ENCODE measurements at regions not wholly inside any gene's neighbourhood (a gene's known extent, or its start where the extent isn't known, plus 50 kb on each side); places are given as distances from the start of the nearest gene placed in this dataset.

DNA sequence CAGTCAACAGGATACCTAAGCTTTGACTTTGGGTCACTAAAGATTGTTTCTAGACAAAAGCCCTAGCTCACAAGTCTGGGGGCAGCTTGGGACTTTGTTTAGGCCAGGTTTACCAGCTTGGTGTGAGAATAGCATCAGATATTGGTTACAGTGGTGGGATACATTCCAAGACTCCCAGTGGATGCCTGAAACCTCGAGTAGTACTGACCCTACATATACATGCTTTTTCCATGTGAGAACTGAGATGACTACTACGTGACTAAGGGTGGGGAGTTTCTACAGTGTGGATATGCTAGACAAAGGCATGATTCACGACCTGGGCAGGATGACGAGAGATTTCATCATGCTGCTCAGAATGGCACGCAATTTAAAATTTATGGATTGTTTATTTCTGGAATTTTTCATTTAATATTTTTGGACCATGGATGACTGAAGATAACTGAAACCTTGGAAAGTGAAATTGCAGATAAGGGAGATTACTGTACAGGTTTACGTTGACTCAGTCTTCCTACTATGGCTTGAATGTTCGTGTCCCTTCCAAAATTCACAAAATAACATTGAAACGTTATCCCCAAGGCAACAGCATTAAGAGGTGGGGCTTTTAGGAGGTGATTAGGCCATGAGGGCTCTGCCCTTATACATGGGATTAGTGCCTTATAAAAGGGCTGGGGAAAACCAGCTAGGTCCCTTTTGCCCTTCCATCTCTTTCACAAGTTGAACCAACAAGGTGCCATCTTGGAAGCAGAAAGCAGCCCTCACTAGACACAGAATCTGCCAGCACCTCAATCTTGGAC, 50.2 kb upstream of the CTAGE1 start:
- H3K4me1 ChIP-seq = no peaks in the 10 kb centered on the region; the same call in 1 of the 2 replicates
- in situ Hi-C loops (cut with MboI; ENCODE audit: low sequenced_read_pairs) = no loop called here
- DNase-seq (ENCODE audit: low spot score in 2 of 2) = no peak

DNA sequence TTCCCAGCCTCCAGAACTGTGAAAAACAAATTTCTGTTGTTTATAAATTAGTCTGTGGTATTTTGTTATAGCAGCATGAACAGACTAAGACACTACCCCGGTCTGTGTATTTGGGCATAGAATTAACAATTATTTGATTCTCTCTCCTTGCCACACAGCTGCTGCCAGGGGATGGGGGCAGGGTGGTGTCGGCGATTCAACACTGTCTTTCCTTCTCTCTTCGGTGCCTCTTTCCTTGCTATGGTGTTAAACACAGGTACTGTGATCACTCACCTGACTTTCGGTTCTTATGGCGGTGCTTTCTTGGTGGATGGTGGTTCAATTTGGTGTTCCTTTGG, 50.8 kb upstream of the CTAGE1 start:
- DNase-seq (ENCODE audit: low spot score in 2 of 2) = no peak
- Histone ChIP-seq H3K4me3 (no peak overlapping the region), H3K36me3 (replicated peaks) (no peaks in the 10 kb centered on the region), H3K4me1 (no peaks in the 10 kb centered on the region; the same call in 1 of the 2 replicates), H3K27me3 (ENCODE audit: low read depth) (no peaks in the 10 kb centered on the region), H3K9me3 (no peaks in the 10 kb centered on the region; the same call in 1 of the 2 replicates)
- in situ Hi-C loops (cut with MboI; ENCODE audit: low sequenced_read_pairs) = no loop called here

More for the DNA sequence above, 50.2 kb upstream of the CTAGE1 start:
- Histone ChIP-seq H3K9me3 (no peaks in the 10 kb centered on the region; the same call in 1 of the 2 replicates), H3K36me3 (replicated peaks) (no peaks in the 10 kb centered on the region), H3K27me3 (ENCODE audit: low read depth) (no peaks in the 10 kb centered on the region), H3K4me3 (no peak overlapping the region)

DNA sequence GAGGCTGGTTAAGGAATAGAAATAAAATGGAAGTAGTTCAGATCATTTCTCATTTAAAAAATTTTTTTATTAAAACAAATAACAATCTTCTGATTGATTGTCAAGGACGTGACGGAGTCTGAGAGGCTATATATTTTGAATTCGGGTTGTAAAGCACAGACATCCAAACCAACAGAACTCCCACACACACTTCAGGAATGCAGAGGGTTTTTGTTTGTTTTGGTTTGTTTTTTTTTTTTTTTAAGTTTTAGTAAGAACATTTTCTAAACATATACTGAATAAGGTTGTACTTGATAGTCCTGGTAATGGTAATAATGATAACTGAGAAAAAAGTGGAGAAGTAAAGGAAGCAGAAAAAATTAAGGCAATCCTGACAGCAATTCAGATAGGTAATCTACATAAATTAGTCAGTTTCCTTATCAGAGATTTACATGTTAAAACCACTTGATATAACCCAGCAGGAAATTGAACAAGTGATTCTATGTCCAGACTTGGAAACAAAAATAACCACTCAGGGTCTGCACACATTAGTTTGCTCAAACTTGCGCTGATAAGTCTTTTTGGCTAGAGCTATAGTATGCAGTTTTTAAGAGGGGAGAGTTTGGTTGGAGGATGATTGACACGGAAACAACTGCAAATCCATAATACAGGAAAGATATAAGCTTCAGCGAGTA, 51.5 kb upstream of the CTAGE1 start:
- no peaks in the 10 kb centered on the region; the same call in 1 of the 2 replicates for H3K4me1 ChIP-seq
- in situ Hi-C loops (cut with MboI; ENCODE audit: low sequenced_read_pairs) = no loop called here
- H3K9me3 ChIP-seq = no peaks in the 10 kb centered on the region; the same call in 1 of the 2 replicates
- H3K36me3 ChIP-seq (replicated peaks) = no peaks in the 10 kb centered on the region
- no peak overlapping the region for H3K4me3 ChIP-seq
- no peaks in the 10 kb centered on the region for H3K27me3 ChIP-seq (ENCODE audit: low read depth)
- no peak for DNase-seq (ENCODE audit: low spot score in 2 of 2)

DNA sequence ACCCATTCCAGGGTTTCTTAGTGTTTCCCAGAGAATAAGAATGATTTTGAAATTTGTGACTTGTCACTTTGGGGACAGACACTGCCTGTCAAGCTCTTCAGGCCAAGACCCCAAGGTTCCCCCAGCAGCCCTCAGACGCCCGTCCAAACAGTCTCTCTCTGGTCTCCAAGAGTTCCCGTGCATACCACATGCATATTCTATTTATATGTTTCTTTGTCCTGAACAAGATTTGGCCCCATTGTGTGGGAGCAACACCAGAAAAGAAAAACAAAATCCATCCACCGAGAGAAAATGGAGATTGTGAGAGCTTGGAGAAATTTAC, 52.2 kb upstream of the CTAGE1 start:
- no peaks in the 10 kb centered on the region; the same call in 1 of the 2 replicates for H3K4me1 ChIP-seq
- H3K4me3 ChIP-seq = no peak overlapping the region
- no peaks in the 10 kb centered on the region for H3K36me3 ChIP-seq (replicated peaks)
- DNase-seq (ENCODE audit: low spot score in 2 of 2) = no peak
- H3K27me3 ChIP-seq (ENCODE audit: low read depth) = no peaks in the 10 kb centered on the region
- in situ Hi-C loops (cut with MboI; ENCODE audit: low sequenced_read_pairs) = no loop called here
- H3K9me3 ChIP-seq = no peaks in the 10 kb centered on the region; the same call in 1 of the 2 replicates

DNA sequence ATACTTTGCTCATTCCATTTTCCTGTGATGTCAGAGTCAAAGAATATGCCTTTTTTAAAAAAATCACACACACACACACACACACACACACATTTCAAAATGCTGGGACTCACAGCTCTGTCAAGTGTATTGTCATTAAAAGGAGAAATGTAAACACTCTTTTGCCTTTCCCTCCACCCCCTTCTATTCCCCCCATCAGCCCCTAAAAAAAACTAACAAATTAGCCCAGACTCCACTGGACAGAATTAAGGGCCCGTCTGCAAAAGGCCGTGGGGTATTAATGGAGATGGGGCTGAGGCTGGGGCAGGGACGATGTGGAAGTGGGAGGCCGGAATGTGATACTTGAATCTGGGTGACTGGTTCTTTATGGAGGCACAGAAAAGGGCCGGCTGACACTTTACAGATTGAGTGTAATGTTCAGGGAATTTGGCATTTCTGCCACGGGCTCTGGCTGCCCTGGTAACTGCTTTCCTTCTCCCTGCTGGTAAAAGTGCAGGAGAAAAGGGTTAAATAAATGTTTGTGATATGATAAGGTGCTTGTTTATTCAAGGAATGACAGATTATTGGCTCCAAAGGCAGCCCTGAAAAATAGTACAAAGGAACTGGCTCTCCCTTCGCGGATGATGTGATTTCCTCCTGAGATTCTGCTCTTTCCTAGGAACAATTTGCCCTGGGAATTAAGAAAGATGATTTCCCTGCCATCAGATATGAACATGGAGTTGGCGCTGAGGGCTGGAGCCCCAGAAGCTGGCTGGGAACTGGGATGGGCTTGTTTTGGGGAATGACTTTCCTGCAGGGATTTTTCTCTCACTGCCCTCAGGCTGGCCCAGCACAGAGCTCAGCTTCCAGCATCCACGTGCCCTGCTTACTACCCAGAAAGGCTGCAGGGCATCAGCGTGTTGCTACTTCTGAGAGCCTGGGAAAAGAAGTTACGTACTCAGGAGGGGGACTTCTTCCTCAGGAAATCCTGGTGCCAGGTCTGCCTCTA, 52.8 kb upstream of the CTAGE1 start:
- DNase-seq (ENCODE audit: low spot score in 2 of 2) = no peak

DNA sequence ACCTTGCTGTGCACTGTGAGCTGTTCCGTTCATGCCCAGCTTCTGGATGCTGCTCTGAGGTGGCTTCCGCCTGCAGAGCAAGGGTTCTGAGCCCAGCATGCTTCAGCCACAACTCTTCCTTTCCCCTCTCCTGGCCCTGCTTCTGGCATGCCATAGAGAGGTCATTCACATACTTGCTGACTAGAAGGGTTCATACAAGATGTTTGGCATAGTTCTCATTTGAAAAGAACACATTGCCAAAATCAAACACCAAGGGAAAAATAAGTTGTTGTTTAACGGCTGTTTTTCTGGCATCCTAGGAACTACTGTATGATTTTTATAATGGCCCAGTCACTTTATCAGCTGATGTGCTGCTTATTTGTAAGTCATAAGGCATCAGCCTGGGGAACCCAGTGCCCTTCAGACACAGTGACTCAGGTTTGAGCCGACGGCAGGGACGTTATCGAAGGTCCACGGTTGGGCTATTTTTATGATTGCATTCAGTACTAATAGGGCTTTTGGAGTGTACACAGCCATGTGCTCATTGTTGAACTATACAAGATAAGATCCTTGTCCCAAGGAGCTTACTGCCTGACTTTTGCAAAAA, 53.9 kb upstream of the CTAGE1 start:
- in situ Hi-C loops (cut with MboI; ENCODE audit: low sequenced_read_pairs) = no loop called here
- Histone ChIP-seq H3K27me3 (ENCODE audit: low read depth) (no peaks in the 10 kb centered on the region), H3K4me1 (no peaks in the 10 kb centered on the region; the same call in 1 of the 2 replicates), H3K36me3 (replicated peaks) (no peaks in the 10 kb centered on the region), H3K4me3 (no peak overlapping the region), H3K9me3 (no peaks in the 10 kb centered on the region; the same call in 1 of the 2 replicates)
- DNase-seq (ENCODE audit: low spot score in 2 of 2) = no peak

More for the DNA sequence above, 52.8 kb upstream of the CTAGE1 start:
- H3K4me1 ChIP-seq = no peaks in the 10 kb centered on the region; the same call in 1 of the 2 replicates
- H3K9me3 ChIP-seq = no peaks in the 10 kb centered on the region; the same call in 1 of the 2 replicates
- in situ Hi-C loops (cut with MboI; ENCODE audit: low sequenced_read_pairs) = no loop called here
- no peaks in the 10 kb centered on the region for H3K36me3 ChIP-seq (replicated peaks)
- no peaks in the 10 kb centered on the region for H3K27me3 ChIP-seq (ENCODE audit: low read depth)
- H3K4me3 ChIP-seq = no peak overlapping the region

DNA sequence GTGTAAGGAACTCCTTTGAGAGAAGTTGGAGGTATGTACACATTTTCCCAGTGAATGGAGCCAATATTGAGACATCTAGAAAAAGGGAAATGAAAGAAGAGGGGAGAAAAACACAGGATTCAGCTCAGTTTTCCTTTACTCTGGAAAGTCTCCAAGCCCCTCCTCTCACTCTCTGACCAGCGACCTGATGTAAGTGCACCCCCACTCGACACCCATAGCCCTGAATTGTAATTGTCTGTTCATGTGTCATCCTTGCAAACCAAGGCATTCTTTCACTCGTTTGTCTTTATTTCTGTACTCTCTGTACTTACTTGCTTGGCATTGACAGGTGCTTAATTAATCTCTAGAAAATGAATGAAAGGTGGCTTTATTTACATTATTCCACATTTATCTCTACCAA, 55.7 kb upstream of the CTAGE1 start:
- H3K4me3 ChIP-seq = no peak overlapping the region
- H3K36me3 ChIP-seq (replicated peaks) = no peaks in the 10 kb centered on the region
- H3K9me3 ChIP-seq = no peaks in the 10 kb centered on the region
- H3K27me3 ChIP-seq (ENCODE audit: low read depth) = no peaks in the 10 kb centered on the region
- in situ Hi-C loops (cut with MboI; ENCODE audit: low sequenced_read_pairs) = no loop called here
- no peaks in the 10 kb centered on the region; the same call in 1 of the 2 replicates for H3K4me1 ChIP-seq
- no peak for DNase-seq (ENCODE audit: low spot score in 2 of 2)

DNA sequence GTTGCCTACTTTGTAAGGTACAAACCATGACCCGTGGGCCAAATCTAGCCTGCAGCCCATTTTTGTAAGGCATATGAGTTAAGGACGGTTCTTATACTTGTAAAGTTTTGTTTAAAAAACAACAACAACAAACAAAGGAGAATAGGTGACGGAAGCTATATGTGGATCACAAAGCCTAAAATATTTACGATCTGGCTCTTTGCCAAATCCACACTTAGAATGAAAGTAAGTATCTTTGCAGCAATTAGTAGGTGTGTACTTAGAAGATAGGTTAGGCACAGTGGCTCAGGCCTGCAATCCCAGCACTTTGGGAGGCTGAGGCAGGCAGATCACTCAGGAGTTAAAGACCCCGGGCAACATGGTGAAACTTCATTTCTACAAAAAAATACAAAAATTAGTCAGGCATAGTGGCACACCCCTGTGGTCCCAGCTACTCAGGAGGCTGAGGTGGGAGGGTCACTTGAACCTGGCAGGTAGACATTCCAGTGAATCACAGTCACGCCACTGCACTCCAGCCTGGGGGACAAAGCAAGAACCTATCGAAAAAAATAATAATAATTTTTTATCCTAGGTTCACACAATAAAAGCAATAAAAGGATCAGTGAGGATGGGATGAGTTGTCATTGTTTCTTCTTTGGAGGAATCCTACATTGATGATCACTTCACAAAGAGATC, 57.8 kb upstream of the CTAGE1 start:
- DNase-seq (ENCODE audit: low spot score in 2 of 2) = no peak
- Histone ChIP-seq H3K9me3 (no peaks in the 10 kb centered on the region), H3K4me3 (no peak overlapping the region), H3K36me3 (replicated peaks) (no peaks in the 10 kb centered on the region), H3K27me3 (ENCODE audit: low read depth) (no peaks in the 10 kb centered on the region), H3K4me1 (no peaks in the 10 kb centered on the region)
- in situ Hi-C loops (cut with MboI; ENCODE audit: low sequenced_read_pairs) = no loop called here

DNA sequence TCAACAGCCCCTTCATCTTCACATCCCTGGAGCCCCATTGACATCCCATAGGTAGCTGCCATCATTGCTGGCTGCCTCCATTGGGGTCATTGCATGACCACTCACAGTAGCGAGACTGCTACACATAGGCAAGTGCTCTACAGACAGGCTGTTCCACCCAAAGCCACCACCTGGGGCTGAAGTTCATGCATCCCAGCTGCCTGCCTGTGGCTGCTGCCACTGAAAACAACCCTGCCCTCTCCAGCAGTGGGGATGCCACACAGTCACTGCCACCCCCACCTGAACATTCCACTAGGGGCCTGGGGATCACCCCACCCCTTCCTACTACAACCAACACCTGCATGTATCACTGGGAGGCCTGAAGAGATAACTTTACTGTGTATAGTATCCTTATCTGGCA, 59.5 kb upstream of the CTAGE1 start:
- in situ Hi-C loops (cut with MboI; ENCODE audit: low sequenced_read_pairs) = no loop called here
- Histone ChIP-seq H3K36me3 (replicated peaks) (no peaks in the 10 kb centered on the region), H3K27me3 (ENCODE audit: low read depth) (no peaks in the 10 kb centered on the region), H3K4me3 (no peak overlapping the region), H3K9me3 (no peaks in the 10 kb centered on the region), H3K4me1 (no peaks in the 10 kb centered on the region)
- DNase-seq (ENCODE audit: low spot score in 2 of 2) = no peak

DNA sequence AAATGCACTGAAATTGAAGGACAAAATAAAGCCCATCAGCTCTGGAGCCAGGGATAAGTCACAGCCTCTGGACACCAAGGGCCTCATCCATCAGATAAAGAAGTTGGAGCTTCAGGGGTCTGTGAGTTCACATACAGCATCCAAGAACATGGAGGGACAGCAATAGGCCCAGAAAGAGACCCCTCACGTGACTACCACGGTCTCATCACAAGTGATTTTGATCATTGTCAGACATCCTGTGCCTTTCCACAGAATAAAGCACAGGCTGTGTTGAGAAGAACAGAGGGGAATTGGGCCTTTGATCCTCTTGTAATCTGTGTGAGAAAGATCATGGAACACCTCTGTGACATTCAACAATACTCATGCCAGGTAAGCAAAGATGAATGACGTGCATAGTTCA, 65.2 kb upstream of the CTAGE1 start:
- Histone ChIP-seq H3K4me1 (no peaks in the 10 kb centered on the region), H3K27me3 (ENCODE audit: low read depth) (no peaks in the 10 kb centered on the region), H3K4me3 (no peak overlapping the region), H3K9me3 (no peaks in the 10 kb centered on the region), H3K36me3 (replicated peaks) (no peaks in the 10 kb centered on the region)
- no peak for DNase-seq (ENCODE audit: low spot score in 2 of 2)
- in situ Hi-C loops (cut with MboI; ENCODE audit: low sequenced_read_pairs) = no loop called here

DNA sequence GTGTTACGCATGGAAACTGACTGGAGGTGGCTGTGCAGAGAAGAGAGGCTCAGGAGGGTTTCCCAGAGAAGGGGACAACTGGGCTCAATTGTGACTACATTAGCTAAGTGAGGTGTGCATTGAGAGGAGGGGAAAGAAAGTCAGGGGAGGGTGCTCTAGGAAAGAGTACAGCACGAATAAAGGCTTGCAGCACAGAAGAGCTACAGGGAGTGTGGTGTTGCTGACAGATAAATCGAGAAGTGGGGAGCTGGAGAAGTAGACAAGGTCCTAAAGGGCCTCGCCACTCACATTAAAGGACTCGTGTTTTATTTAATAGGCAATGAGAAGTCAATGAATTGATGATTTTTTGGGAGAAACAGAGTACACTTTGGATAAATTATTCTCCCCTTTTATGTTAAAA, 65.7 kb upstream of the CTAGE1 start:
- DNase-seq (ENCODE audit: low spot score in 2 of 2) = no peak
- H3K36me3 ChIP-seq (replicated peaks) = no peaks in the 10 kb centered on the region
- H3K9me3 ChIP-seq = no peaks in the 10 kb centered on the region
- H3K27me3 ChIP-seq (ENCODE audit: low read depth) = no peaks in the 10 kb centered on the region
- no peak overlapping the region for H3K4me3 ChIP-seq
- H3K4me1 ChIP-seq = no peaks in the 10 kb centered on the region
- in situ Hi-C loops (cut with MboI; ENCODE audit: low sequenced_read_pairs) = no loop called here

DNA sequence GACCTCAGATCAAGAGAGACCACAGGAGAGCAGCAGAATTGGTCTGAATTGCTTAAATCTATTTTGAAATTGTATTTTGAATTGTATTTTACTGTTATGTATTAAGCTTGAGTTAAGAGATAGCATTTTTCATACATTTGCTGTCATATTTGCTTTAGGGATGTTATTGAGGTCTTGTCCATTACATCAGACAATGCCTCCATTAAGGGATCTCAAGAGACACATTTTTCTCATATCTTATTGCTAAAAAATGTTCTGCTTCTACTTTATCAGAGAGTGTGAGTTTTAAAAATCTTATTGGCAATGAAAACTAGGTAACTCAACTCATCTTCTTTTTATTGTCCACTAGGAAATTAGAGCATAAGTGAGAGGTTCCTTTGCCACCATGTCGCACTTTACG, 66.8 kb upstream of the CTAGE1 start:
- in situ Hi-C loops (cut with MboI; ENCODE audit: low sequenced_read_pairs) = no loop called here
- H3K4me3 ChIP-seq = no peak overlapping the region
- DNase-seq (ENCODE audit: low spot score in 2 of 2) = no peak
- no peaks in the 10 kb centered on the region for H3K9me3 ChIP-seq
- H3K36me3 ChIP-seq (replicated peaks) = no peaks in the 10 kb centered on the region
- H3K27me3 ChIP-seq (ENCODE audit: low read depth) = no peaks in the 10 kb centered on the region
- H3K4me1 ChIP-seq = no peaks in the 10 kb centered on the region

DNA sequence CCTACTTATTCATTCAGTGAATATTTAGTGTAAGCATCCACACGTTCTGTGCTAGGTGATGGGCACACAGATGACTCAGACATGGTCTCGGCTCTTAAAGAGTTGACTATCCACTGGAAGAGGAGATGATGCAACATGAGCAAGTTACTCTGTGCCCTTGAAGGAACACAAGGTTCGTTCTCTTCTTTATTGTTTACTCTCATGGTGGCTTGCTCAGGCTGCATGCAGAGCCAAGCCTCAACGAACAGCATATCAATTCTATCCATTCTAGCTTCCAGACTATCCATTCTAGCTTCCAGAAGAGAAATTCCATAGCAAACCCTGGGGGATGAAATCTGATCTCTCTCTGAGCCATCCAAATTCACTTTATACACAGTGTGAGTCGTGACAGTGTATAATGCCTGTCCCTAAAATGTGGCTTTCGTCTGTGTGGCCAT, 68.1 kb upstream of the CTAGE1 start:
- DNase-seq (ENCODE audit: low spot score in 2 of 2) = no peak
- no peaks in the 10 kb centered on the region for H3K4me1 ChIP-seq
- H3K27me3 ChIP-seq (ENCODE audit: low read depth) = no peaks in the 10 kb centered on the region
- in situ Hi-C loops (cut with MboI; ENCODE audit: low sequenced_read_pairs) = no loop called here
- no peak overlapping the region for H3K4me3 ChIP-seq
- H3K36me3 ChIP-seq (replicated peaks) = no peaks in the 10 kb centered on the region
- no peaks in the 10 kb centered on the region for H3K9me3 ChIP-seq
